ENCODE measurements at regions not wholly inside any gene's neighbourhood (a gene's known extent, or its start where the extent isn't known, plus 50 kb on each side); places are given as distances from the start of the nearest gene placed in this dataset.
"Not testable (repeated sequence)": the region's sequence is repeated elsewhere in the genome, so short reads cannot be mapped to it uniquely, and the experiment has no call there.

DNA sequence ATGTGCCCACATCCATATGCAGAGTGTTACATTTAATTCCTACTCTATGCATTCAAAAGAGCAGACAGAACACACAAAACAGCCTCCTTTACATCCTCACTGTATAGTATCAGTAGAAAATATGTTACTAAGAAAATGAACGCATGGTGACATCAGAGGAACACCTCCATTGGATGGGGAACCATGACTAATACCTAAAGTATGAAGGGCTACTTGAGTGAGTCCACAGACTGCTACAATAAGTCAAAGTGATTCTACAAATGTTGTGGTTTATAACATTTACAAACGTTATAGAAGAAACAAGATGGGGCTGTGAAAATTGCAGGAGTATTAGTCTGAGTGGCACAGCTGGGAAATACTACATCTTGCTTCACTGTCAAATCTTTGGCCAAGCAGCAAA, 1830.9 kb upstream of the PIK3C3 start:
- TF ChIP-seq CTCF (IDR thresholded peaks at IDR 0.05; ENCODE audit: insufficient read depth, low read depth, low read length): no peak
- DNase-seq (ENCODE audit: low read depth): no peak
- no peak overlapping the region for H3K4me3 ChIP-seq (ENCODE audit: low read depth, low read length)

DNA sequence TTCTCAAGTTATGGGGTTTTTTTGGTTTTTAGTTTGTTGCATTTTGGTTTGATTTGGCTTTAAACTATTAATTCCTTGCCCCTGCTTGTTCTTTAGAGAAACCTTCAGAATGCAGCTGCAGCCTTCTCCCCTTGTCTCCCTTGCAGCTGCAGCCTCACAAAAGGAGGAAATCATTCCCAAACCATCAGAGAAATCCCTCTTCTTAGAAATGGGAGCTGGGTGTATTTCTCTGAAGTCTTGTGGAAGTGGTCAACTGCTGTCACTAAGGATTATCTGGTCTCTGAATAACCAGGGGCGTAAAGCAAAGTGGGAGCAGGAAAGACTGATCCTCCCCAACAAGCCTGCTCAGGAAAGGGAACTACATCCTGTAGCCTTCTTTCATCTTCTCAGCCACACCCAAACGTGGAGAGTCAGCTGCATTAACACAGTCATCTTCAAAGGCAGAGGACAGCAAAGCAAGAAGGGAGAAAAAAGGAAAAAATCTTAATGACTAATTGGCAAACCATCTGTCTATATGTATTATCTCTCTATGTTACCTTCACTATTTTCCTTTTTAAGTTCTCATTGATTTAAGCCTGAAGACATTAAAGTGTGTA, 1834.1 kb upstream of the PIK3C3 start:
- no peak for DNase-seq (ENCODE audit: low read depth)
- no peak for TF ChIP-seq CTCF (IDR thresholded peaks at IDR 0.05; ENCODE audit: insufficient read depth, low read depth, low read length)

DNA sequence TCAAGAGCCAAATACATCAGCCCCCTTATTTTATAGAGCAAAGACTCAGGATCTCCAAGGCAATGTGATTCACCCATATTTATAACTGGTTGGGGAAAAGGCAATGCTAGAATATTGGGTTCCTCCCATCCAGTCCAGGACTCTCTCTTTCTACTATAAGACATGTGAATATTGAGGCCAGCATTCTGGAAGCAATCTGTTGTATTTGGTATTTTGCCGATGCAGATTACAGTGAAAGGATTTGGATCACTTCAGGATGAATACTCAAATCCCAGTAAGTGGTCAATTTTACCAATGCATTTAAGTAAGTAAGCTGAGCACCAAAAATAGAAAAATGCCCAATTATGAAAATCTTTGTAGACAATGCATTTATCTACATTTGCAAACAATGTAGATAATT, 1834.7 kb upstream of the PIK3C3 start:
- no peak for TF ChIP-seq CTCF (IDR thresholded peaks at IDR 0.05; ENCODE audit: insufficient read depth, low read depth, low read length)
- no peak for DNase-seq (ENCODE audit: low read depth)
- no peak overlapping the region for H3K4me3 ChIP-seq (ENCODE audit: low read depth, low read length)

More for the DNA sequence above, 1834.1 kb upstream of the PIK3C3 start:
- H3K4me3 ChIP-seq (ENCODE audit: low read depth, low read length): no peak overlapping the region

DNA sequence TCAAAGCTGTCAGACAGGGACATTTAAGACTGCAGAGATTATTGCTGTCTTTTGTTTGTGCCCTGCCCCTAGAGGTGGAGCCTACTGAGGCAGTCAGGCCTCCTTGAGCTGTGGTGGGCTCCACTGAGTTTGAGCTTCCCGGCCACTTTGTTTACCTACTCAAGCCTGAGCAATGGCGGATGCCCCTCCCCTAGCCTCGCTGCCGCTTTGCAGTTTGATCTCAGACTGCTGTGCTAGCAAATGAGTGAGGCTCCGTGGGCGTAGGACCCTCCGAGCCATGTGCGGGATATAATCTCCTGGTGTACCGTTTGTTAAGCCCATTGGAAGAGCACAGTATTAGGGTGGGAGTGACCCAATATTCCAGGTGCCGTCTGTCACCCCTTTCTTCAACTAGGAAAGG, 1835.5 kb upstream of the PIK3C3 start:
- not testable (repeated sequence) for DNase-seq (ENCODE audit: low read depth); H3K4me3 ChIP-seq (ENCODE audit: low read depth, low read length)

DNA sequence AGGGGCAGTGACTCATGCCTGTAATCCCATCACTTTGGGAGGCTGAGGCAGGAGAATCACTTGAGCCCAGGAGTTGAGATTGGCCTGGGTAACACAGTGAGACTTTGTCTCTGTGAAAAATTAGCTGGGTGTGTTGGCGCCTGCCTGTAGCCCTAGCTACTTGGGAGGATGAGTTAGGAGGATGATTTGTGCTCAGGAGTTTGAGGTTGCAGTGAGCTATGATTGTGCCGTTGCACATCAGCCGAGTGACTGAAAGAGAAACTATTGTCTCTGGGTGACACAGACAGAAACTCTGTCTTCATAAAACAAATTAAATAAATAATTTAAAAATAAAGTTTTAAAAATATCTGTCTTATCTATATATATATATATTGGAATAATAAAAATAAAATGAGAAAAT, 1844.6 kb upstream of the PIK3C3 start:
- DNase-seq (ENCODE audit: low read depth): no peak
- H3K4me3 ChIP-seq (ENCODE audit: low read depth, low read length): no peak overlapping the region
- no peak for TF ChIP-seq CTCF (IDR thresholded peaks at IDR 0.05; ENCODE audit: insufficient read depth, low read depth, low read length)

DNA sequence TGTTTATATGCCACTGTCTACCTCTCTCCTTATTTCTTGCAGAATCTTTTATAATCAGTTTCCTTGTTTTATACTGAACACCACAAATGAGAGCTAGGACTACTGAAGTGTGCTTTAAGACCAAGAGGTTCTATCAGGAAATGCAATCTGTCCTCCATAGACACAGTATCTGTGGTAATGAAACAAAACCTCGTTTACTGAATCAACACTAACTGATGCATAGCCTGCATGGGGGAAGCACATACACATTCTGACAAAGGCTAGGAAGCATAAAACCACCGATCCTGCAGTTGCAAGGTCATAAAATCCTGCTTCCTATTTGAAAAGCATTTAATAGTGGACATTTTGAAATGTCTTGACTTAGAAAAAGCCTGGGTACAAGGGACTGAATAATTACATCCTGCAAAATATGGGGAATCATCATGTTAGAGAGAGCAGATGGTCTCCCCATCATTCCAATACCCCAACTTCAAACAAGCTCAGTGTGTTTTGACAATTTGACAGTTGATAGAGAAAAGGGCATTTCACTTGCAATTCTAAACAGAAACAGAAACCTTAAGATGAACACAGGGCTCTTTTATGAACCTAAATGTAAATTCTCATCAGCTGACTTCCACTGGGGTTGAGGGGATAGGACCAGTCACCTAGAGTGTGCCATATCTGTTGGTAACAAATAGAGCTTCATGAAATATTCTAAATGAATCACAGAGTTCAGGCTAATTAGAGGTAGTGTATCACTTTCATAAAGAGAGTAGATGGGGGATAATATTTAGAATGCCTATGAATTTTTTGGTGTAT, 1845.6 kb upstream of the PIK3C3 start:
- TF ChIP-seq CTCF (IDR thresholded peaks at IDR 0.05; ENCODE audit: insufficient read depth, low read depth, low read length): no peak
- H3K4me3 ChIP-seq (ENCODE audit: low read depth, low read length): no peak overlapping the region
- no peak for DNase-seq (ENCODE audit: low read depth)

DNA sequence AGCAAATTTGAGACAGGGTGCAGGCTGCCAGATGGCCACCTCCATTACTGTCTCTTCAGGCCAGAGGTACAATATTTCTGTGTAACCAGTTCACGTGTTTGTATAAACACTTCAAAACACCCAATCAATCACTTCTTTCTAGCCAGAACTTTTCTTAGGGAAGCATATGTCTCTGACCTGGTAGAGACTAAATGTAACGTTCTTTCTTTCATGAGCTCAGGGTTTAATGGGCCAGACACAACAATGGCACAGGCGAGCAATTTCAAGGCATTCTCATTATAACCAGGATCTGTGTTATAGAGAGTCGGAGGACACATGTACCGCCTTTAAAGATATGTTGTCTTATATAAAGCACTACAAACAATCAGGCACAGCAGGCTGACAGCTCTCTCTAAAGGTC, 1846.4 kb upstream of the PIK3C3 start:
- no peak for TF ChIP-seq CTCF (IDR thresholded peaks at IDR 0.05; ENCODE audit: insufficient read depth, low read depth, low read length)
- no peak for DNase-seq (ENCODE audit: low read depth)

More for the DNA sequence above, 1846.4 kb upstream of the PIK3C3 start:
- H3K4me3 ChIP-seq (ENCODE audit: low read depth, low read length): no peak overlapping the region

Measured in fibroblast of villous mesenchyme (primary cell).